Stimulated activated CD4-positive, alpha-beta T cell treated with anti-CD3 and anti-CD28 coated beads, TNF-alpha, amount 100 ng/mL, for 24 hours (primary cell): ENCODE measurements at regions not wholly inside any gene's neighbourhood (a gene's known extent, or its start where the extent isn't known, plus 50 kb on each side); places are given as distances from the start of the nearest gene placed in this dataset.
A peak's percentile ranks its signal among the peaks of the same experiment; 100 is the strongest.

Experiments
- DNase-seq, 3 experiments: peaks; one replicate each; pipeline ENCODE4 v3.0.0-alpha.2; 2020; ENCODE audit warnings: low read depth in 3 of 3

GRCh38 chr6:33923857-33924514 lies 120.2 kb upstream of the MLN start:
- DNase-seq = no peak

- no peak for DNase-seq
Measured at GRCh38 chr6:33921745-33922144, 117.9 kb upstream of the MLN start.

- DNase-seq = no peak
Measured at GRCh38 chr6:33918175-33918695, 114.4 kb upstream of the MLN start.

- no peak for DNase-seq
Measured at GRCh38 chr6:33915134-33915533, 111.3 kb upstream of the MLN start.

- DNase-seq = peak in 2 of 3 experiments; percentile 21 to 35
Measured at GRCh38 chr6:33914645-33915044, 110.8 kb upstream of the MLN start.

- DNase-seq = no peak
Measured at GRCh38 chr6:33912195-33912594, 108.4 kb upstream of the MLN start.

GRCh38 chr6:33911488-33911887 lies 107.7 kb upstream of the MLN start:
- DNase-seq = no peak

- no peak for DNase-seq
Measured at GRCh38 chr6:33910594-33910993, 106.8 kb upstream of the MLN start.

- DNase-seq = no peak
Measured at GRCh38 chr6:33909737-33910136, 105.9 kb upstream of the MLN start.

GRCh38 chr6:33908025-33908424 lies 104.2 kb upstream of the MLN start:
- no peak for DNase-seq

- DNase-seq = no peak
Measured at GRCh38 chr6:33907227-33907626, 103.4 kb upstream of the MLN start.

GRCh38 chr6:33906439-33906838 lies 102.6 kb upstream of the MLN start:
- DNase-seq = no peak

- no peak for DNase-seq
Measured at GRCh38 chr6:33905071-33905609, 101.3 kb upstream of the MLN start.

GRCh38 chr6:33904747-33905065 lies 100.9 kb upstream of the MLN start:
- DNase-seq = no peak

GRCh38 chr6:33904050-33904746 lies 100.4 kb upstream of the MLN start:
- peak in 2 of 3 experiments; percentile 21 to 50 for DNase-seq

GRCh38 chr6:33903579-33903978 lies 99.8 kb upstream of the MLN start:
- DNase-seq = no peak

- DNase-seq = no peak
Measured at GRCh38 chr6:33902457-33902853, 98.7 kb upstream of the MLN start.

GRCh38 chr6:33901822-33902456 lies 98.1 kb upstream of the MLN start:
- DNase-seq = no peak

- no peak for DNase-seq
Measured at GRCh38 chr6:33898771-33899170, 95.0 kb upstream of the MLN start.

GRCh38 chr6:33897189-33897780 lies 93.5 kb upstream of the MLN start:
- DNase-seq = no peak

GRCh38 chr6:33896391-33897188 lies 92.8 kb upstream of the MLN start:
- DNase-seq = no peak

GRCh38 chr6:33895988-33896387 lies 92.2 kb upstream of the MLN start:
- no peak for DNase-seq
